ENCODE measurements at regions not wholly inside any gene's neighbourhood (a gene's known extent, or its start where the extent isn't known, plus 50 kb on each side); places are given as distances from the start of the nearest gene placed in this dataset.

DNA sequence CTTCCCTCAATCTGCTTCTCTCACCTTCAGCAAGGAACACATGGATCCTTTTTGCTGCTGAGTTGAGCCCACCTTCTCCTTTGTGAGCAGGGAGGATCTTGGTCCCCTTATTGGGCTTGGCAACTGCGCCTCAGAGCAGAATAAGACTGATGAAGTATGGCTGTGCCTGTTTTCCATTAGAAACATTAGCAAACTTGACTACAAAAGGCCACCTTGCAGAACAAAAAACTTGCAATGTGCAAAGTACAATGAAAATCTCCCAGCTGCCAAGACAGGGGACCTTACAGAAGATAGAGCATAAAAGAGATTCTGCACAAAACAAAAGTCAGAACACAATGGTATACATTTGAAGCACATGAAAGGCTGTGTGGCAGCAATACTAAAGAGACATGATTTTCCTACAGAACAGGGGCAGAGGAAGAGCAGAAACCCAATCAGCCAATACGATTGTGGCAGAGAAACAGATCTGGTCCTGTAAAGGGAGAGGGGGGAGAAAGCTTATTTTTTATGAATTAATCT is 173.5 kb upstream of the SNX19 start:
- TF ChIP-seq, protein P1, sequence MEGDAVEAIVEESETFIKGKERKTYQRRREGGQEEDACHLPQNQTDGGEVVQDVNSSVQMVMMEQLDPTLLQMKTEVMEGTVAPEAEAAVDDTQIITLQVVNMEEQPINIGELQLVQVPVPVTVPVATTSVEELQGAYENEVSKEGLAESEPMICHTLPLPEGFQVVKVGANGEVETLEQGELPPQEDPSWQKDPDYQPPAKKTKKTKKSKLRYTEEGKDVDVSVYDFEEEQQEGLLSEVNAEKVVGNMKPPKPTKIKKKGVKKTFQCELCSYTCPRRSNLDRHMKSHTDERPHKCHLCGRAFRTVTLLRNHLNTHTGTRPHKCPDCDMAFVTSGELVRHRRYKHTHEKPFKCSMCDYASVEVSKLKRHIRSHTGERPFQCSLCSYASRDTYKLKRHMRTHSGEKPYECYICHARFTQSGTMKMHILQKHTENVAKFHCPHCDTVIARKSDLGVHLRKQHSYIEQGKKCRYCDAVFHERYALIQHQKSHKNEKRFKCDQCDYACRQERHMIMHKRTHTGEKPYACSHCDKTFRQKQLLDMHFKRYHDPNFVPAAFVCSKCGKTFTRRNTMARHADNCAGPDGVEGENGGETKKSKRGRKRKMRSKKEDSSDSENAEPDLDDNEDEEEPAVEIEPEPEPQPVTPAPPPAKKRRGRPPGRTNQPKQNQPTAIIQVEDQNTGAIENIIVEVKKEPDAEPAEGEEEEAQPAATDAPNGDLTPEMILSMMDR (IDR thresholded peaks at IDR 0.05; ENCODE audit: poor library complexity), result no peak
- TF ChIP-seq EZH2 (IDR thresholded peaks at IDR 0.05; ENCODE audit: borderline replicate concordance), result no peak

Data from hepatocyte (in vitro differentiated cells).